HL-60 (cell line): ENCODE measurements at regions not wholly inside any gene's neighbourhood (a gene's known extent, or its start where the extent isn't known, plus 50 kb on each side); places are given as distances from the start of the nearest gene placed in this dataset.

Experiments used
- CTCF ChIP-seq: IDR thresholded peaks from one replicate; pipeline ENCODE4 v1.5.1; 2011; ENCODE audit warnings: low read length, control low read depth, inconsistent platforms; ENCODE audit not compliant: insufficient read depth
- POLR2AphosphoS5 ChIP-seq: IDR thresholded peaks from 2 replicates; pipeline ENCODE4 v1.6.1; 2012; ENCODE audit warnings: low read depth
- REST ChIP-seq: IDR thresholded peaks from 2 replicates; pipeline ENCODE4 v1.6.1; 2012; ENCODE audit warnings: low read depth; ENCODE audit not compliant: insufficient replicate concordance

GRCh38 chr3:20482350-20482749 is 296.3 kb upstream of the SGO1 start:
- TF ChIP-seq CTCF (no peak), REST (no peak), POLR2AphosphoS5 (no peak)
